T-cell (primary cell): ENCODE measurements at regions not wholly inside any gene's neighbourhood (a gene's known extent, or its start where the extent isn't known, plus 50 kb on each side); places are given as distances from the start of the nearest gene placed in this dataset.

Experiments used
- ATAC-seq, 4 experiments: fragments of 200-7000 bp in 3 of 4; fragments of 150-1000 bp in 1 of 4; cut with Tn5 transposase; replicated peaks in 1 of 4; 1 replicate in 3 of 4; 2 replicates in 1 of 4; pipeline ENCODE4 v1.10.0; 2021; ENCODE audit warnings: moderate library complexity in 3 of 4, mild to moderate bottlenecking in 2 of 4, moderate number of reproducible peaks in 1 of 4
- CTCF ChIA-PET, 2 donors: fragments of 300-600 bp; sonication (Branson Sonifier 250); formaldehyde crosslinking; loops; one replicate each; lab custom pipeline; 2022; ENCODE audit warnings: antibody characterized with exemption in 2 of 2; lab: Charles Lee
- POLR2A ChIA-PET, 2 donors: fragments of 300-600 bp; sonication (Branson Sonifier 250); formaldehyde crosslinking; loops; one replicate each; lab custom pipeline; 2022; ENCODE audit warnings: antibody characterized with exemption in 2 of 2; lab: Charles Lee
- DNase-seq, 35 experiments: peaks; one replicate each; pipeline versions ENCODE4 v3.0.0 to v3.0.0-alpha.2; 2013 to 2023
- H3K27ac ChIP-seq: one replicate; pipeline ENCODE4 v1.5.1; 2013; ENCODE audit warnings: low read length
- H3K27me3 ChIP-seq, 2 experiments: replicated peaks in 1 of 2; 1 replicate in 1 of 2; 2 replicates in 1 of 2; pipeline versions ENCODE4 v1.6.1 to v1.7.0; 2013; ENCODE audit warnings: low read length in 1 of 2, mixed read lengths in 1 of 2; ENCODE audit not compliant: control insufficient read depth in 2 of 2, insufficient read depth in 2 of 2; ENCODE audit errors: extremely low read depth in 1 of 2
- H3K36me3 ChIP-seq, 2 donors: 1 replicate in 1 of 2; 2 replicates in 1 of 2; pipeline versions ENCODE4 v1.6.1 to v1.7.0; 2013; ENCODE audit warnings: low read length in 1 of 2; ENCODE audit not compliant: control insufficient read depth in 2 of 2, insufficient read depth in 1 of 2; ENCODE audit errors: extremely low read depth in 1 of 2
- H3K4me1 ChIP-seq, 2 experiments: 1 replicate in 1 of 2; 2 replicates in 1 of 2; pipeline versions ENCODE4 v1.6.1 to v1.7.0; 2013; ENCODE audit warnings: low read length in 2 of 2, mixed read lengths in 1 of 2; ENCODE audit not compliant: insufficient read depth in 2 of 2, control insufficient read depth in 1 of 2; ENCODE audit errors: extremely low read depth in 1 of 2
- H3K4me3 ChIP-seq, 2 donors: 1 replicate in 1 of 2; 2 replicates in 1 of 2; pipeline versions ENCODE4 v1.5.1 to v1.7.0; 2013; ENCODE audit warnings: mild to moderate bottlenecking in 2 of 2, low read length in 1 of 2, moderate library complexity in 1 of 2; ENCODE audit not compliant: control insufficient read depth in 1 of 2; ENCODE audit errors: extremely low read depth in 1 of 2
- H3K9me3 ChIP-seq: 2 replicates; pipeline ENCODE4 v1.7.0; 2013
- H3K27ac Mint-ChIP-seq, 2 donors: one replicate each; pipeline ENCODE4 v1.8.0; 2020 to 2021; ENCODE audit warnings: mild to moderate bottlenecking in 2 of 2, mixed read lengths in 2 of 2
- H3K27me3 Mint-ChIP-seq, 2 donors: one replicate each; pipeline ENCODE4 v1.8.0; 2021 to 2022; ENCODE audit warnings: mixed read lengths in 2 of 2
- H3K36me3 Mint-ChIP-seq: one replicate; pipeline ENCODE4 v1.8.0; 2021; ENCODE audit warnings: mixed read lengths
- H3K4me1 Mint-ChIP-seq, 3 donors: one replicate each; pipeline ENCODE4 v1.8.0; 2020 to 2022; ENCODE audit warnings: mixed read lengths in 3 of 3, mild to moderate bottlenecking in 1 of 3
- H3K4me3 Mint-ChIP-seq, 3 donors: one replicate each; pipeline ENCODE4 v1.8.0; 2020 to 2022; ENCODE audit warnings: mild to moderate bottlenecking in 3 of 3, mixed read lengths in 3 of 3, moderate library complexity in 3 of 3
- H3K9me3 Mint-ChIP-seq, 3 donors: one replicate each; pipeline ENCODE4 v1.8.0; 2020 to 2022; ENCODE audit warnings: mixed read lengths in 3 of 3
- WGBS: methylation state at CpG from one replicate; pipeline ENCODE4 v1.1.5; 2013; ENCODE audit warnings: missing lambda C conversion rate; ENCODE audit not compliant: insufficient coverage; 5-methylcytosine and 5-hydroxymethylcytosine counted together

DNA sequence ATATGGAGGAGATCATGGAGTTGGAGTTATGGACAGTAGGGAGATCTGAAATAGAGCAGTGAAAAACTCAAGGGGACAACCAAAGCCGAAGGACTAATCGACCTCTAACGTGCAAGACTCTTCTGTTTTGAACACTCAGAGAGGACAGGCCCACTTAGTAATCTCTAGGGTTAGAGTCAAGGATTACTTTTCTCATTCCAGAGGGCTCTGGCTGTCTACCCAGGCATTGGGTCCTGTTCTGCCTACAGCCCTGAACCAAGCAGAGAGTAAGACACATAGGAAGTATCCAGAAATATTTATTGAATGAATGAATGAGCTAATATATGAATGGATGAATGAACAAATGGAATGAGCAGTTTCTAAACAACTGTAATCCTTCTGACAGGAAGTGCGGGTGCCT, 50.3 kb upstream of the PKDCC start:
- Mint-ChIP-seq H3K27me3 (peaks cover 10 to 16% of the 10 kb centered on the region in 2 donors), H3K27ac (no peak overlapping the region), H3K4me3 (no peak overlapping the region), H3K36me3 (no peaks in the 10 kb centered on the region), H3K4me1 (no peaks in the 10 kb centered on the region), H3K9me3 (no peaks in the 10 kb centered on the region)
- H3K36me3 ChIP-seq = no peaks in the 10 kb centered on the region
- H3K4me3 ChIP-seq = no peak overlapping the region
- H3K4me1 ChIP-seq = no peaks in the 10 kb centered on the region
- no peak for DNase-seq
- H3K27ac ChIP-seq = no peak overlapping the region
- CTCF ChIA-PET = interaction anchor here in 1 of 2 donors (0.6 kb wide), 1 partner anchor 99 kb away, joined by 4 read pairs; no protein-coding TSS in a partner anchor
- 80% methylated on average over 1 of the region's 4 CpGs for WGBS
- POLR2A ChIA-PET = no interaction called here
- H3K9me3 ChIP-seq = no peaks in the 10 kb centered on the region
- ATAC-seq = no peak
- peaks cover 0 to 6% of the 10 kb centered on the region in 2 experiments for H3K27me3 ChIP-seq
